K562 (cell line): ENCODE measurements at regions not wholly inside any gene's neighbourhood (a gene's known extent, or its start where the extent isn't known, plus 50 kb on each side); places are given as distances from the start of the nearest gene placed in this dataset.

Source experiments
- ATAC-seq: fragments of 200-7000 bp; cut with Tn5 transposase; 3 replicates; pipeline ENCODE4 v1.9.1; 2020; ENCODE audit warnings: moderate library complexity
- BruUV-seq: library from RNA; stranded (reverse); fragments of 400-500 nt; replicated peaks from 2 replicates; lab custom pipeline; 2021; lab: Mats Ljungman, UMichigan
- CTCF ChIA-PET: fragments of 300-600 bp; formaldehyde crosslinking; extraction: SDS; loops from one replicate; lab custom pipeline; 2021; ENCODE audit warnings: low intra/inter-chr PET ratio; lab: Yijun Ruan, JAX
- POLR2A ChIA-PET: fragments of 300-600, 350-650 bp; sonication (Branson Sonifier 250); formaldehyde crosslinking; extraction: SDS; loops from one replicate; lab custom pipeline; 2021; ENCODE audit warnings: antibody characterized with exemption, inconsistent platforms; lab: Yijun Ruan, JAX
- DNase-seq, 4 experiments: peaks; one replicate each; pipeline versions ENCODE4 v3.0.0 to v3.0.0-alpha.2; 2011 to 2018; ENCODE audit warnings: low spot score in 3 of 4, mixed read lengths in 3 of 4; ENCODE audit errors: extremely low read depth in 1 of 4
- FAIRE-seq: peaks from 2 replicates; lab custom pipeline; 2011; peaks lifted over from hg19 to GRCh38; lab: Jason Lieb, UNC
- H2AFZ ChIP-seq: 2 replicates; pipeline ENCODE4 v1.6.0; 2011; ENCODE audit warnings: low read depth, low read length, control low read depth, inconsistent platforms
- H3K27ac ChIP-seq: fragments of 200-600 bp; 3 replicates; pipeline ENCODE4 v1.8.0; 2011; ENCODE audit warnings: low read depth, mild to moderate bottlenecking, control low read depth, inconsistent platforms, low read length, moderate library complexity, mixed read lengths; ENCODE audit errors: extremely low read depth
- H3K27me3 ChIP-seq, 2 experiments: fragments of 300-600 bp in 1 of 2; 2 replicates in 1 of 2; 3 replicates in 1 of 2; pipeline versions ENCODE4 v1.6.0 to v1.8.0; 2011; ENCODE audit warnings: inconsistent platforms in 2 of 2, low read length in 2 of 2, mild to moderate bottlenecking in 1 of 2, mixed read lengths in 1 of 2, moderate library complexity in 1 of 2; ENCODE audit not compliant: control insufficient read depth in 2 of 2, insufficient read depth in 2 of 2
- H3K36me3 ChIP-seq: fragments of 300-600 bp; 3 replicates; pipeline ENCODE4 v1.8.0; 2011; ENCODE audit warnings: mild to moderate bottlenecking, low read length, inconsistent platforms; ENCODE audit not compliant: control insufficient read depth, insufficient read depth
- H3K4me1 ChIP-seq, 2 experiments: fragments of 200-600 bp in 1 of 2; replicated peaks in 1 of 2; 2 replicates in 1 of 2; 3 replicates in 1 of 2; pipeline versions ENCODE4 v1.5.1 to v1.8.0; 2011; ENCODE audit warnings: inconsistent platforms in 2 of 2, low read length in 2 of 2, mild to moderate bottlenecking in 1 of 2, mixed read lengths in 1 of 2, moderate library complexity in 1 of 2; ENCODE audit not compliant: control insufficient read depth in 2 of 2, insufficient read depth in 2 of 2
- H3K4me2 ChIP-seq: 2 replicates; pipeline ENCODE4 v1.6.1; 2011; ENCODE audit warnings: low read length, control low read depth, inconsistent platforms, mixed read lengths; ENCODE audit not compliant: insufficient read depth
- H3K4me3 ChIP-seq: fragments of 200-600 bp; sonication (generic), shearing (Covaris generic); 2 replicates; pipeline ENCODE4 v1.5.1; 2016; ENCODE audit warnings: control low read depth, inconsistent platforms
- H3K79me2 ChIP-seq: fragments of 200-600 bp; 3 replicates; pipeline ENCODE4 v1.8.0; 2011; ENCODE audit warnings: low read length, inconsistent platforms; ENCODE audit not compliant: control insufficient read depth, insufficient read depth
- H3K9ac ChIP-seq, 2 experiments: 2 replicates each; pipeline versions ENCODE4 v1.6.0 to v1.6.1; 2011; ENCODE audit warnings: low read depth in 2 of 2, low read length in 2 of 2, control low read depth in 1 of 2, inconsistent platforms in 1 of 2, mild to moderate bottlenecking in 1 of 2, mixed read lengths in 1 of 2; ENCODE audit not compliant: insufficient read depth in 1 of 2
- H3K9me1 ChIP-seq: one replicate; pipeline ENCODE4 v1.6.0; 2011; ENCODE audit warnings: inconsistent platforms, mild to moderate bottlenecking, low read length, moderate library complexity; ENCODE audit not compliant: control insufficient read depth, insufficient read depth
- H3K9me3 ChIP-seq: replicated peaks from 2 replicates; pipeline ENCODE4 v1.5.1; 2011; ENCODE audit warnings: low read depth, low read length, inconsistent platforms; ENCODE audit not compliant: control insufficient read depth, insufficient read depth
- H4K20me1 ChIP-seq: replicated peaks from 2 replicates; pipeline ENCODE4 v1.6.1; 2011; ENCODE audit warnings: low read length, inconsistent platforms, mixed read lengths; ENCODE audit not compliant: control insufficient read depth, insufficient read depth
- HNRNPH1 ChIP-seq: fragments of 200-400 bp; formaldehyde crosslinking; optimal IDR thresholded peaks from 2 replicates; pipeline ENCODE3; 2017; ENCODE audit warnings: low read depth, mild to moderate bottlenecking, low read length, moderate library complexity
- MAFF ChIP-seq: IDR thresholded peaks from 2 replicates; pipeline ENCODE4 v1.6.1; 2012; ENCODE audit warnings: low read length, improper control_type of control experiment
- RCOR1 ChIP-seq, 2 experiments: IDR thresholded peaks; 2 replicates each; pipeline ENCODE4 v1.6.1; 2012; ENCODE audit warnings: low read depth in 2 of 2, low read length in 2 of 2, borderline replicate concordance in 1 of 2, improper control_type of control experiment in 1 of 2
- ZBTB43 ChIP-seq: sonication (generic); formaldehyde crosslinking; IDR thresholded peaks from 2 replicates; pipeline ENCODE4 v1.8.0; 2023; ENCODE audit warnings: mild to moderate bottlenecking, missing genetic modification reagents
- WGBS: fragments of 100-300 bp; shearing (Covaris generic); methylation state at CpG from one replicate; pipeline ENCODE4 v1.1.6; 2016; ENCODE audit warnings: low coverage, mixed read lengths; ENCODE audit not compliant: insufficient coverage; ENCODE audit errors: missing lambda C conversion rate; 5-methylcytosine and 5-hydroxymethylcytosine counted together
- in situ Hi-C: fragments of 300-500 bp; cut with MboI; formaldehyde crosslinking; loops from 4 replicates; pipeline ENCODE4 v1.15.0; 2018; ENCODE audit warnings: inconsistent platforms, mixed read lengths
- intact Hi-C: fragments of 100-400 bp; cut with micrococcal nuclease; formaldehyde crosslinking; loops from 2 replicates; pipeline ENCODE4 v1.14.2; 2022
- TF ChIP-seq, protein P1 (sequence below), 2 experiments: fragments of 450-650 bp in 1 of 2; sonication (generic) in 1 of 2; formaldehyde crosslinking in 1 of 2; IDR thresholded peaks; 2 replicates each; pipeline versions ENCODE4 v1.7.1 to v1.9.0; 2016 to 2022; ENCODE audit warnings: inconsistent platforms in 1 of 2, mild to moderate bottlenecking in 1 of 2, missing genetic modification reagents in 1 of 2

- TF ChIP-seq MAFF (no peak), RCOR1 (IDR thresholded peaks at IDR 0.05; ENCODE audit: borderline replicate concordance in 1 of 2, low read depth in 2 of 2, low read length in 2 of 2) (no peak), ZBTB43 (CRISPR knock-in tag) (no peak)
Measured at GRCh38 chr4:24730256-24731001, 64.9 kb upstream of the SOD3 start (continued).

- DNase-seq (no peak), FAIRE-seq (no peak), ATAC-seq (no peak)
- in situ Hi-C loops, result no loop called here
- H3K9me1 ChIP-seq, result no peaks in the 10 kb centered on the region
- no peaks in the 10 kb centered on the region for H4K20me1 ChIP-seq
- H3K4me3 ChIP-seq, result no peak overlapping the region
- no peaks in the 10 kb centered on the region for H3K36me3 ChIP-seq
- no peak overlapping the region for H2AFZ ChIP-seq
- no peak overlapping the region for H3K27ac ChIP-seq
- TF ChIP-seq HNRNPH1, result no peak
- TF ChIP-seq, protein P1, sequence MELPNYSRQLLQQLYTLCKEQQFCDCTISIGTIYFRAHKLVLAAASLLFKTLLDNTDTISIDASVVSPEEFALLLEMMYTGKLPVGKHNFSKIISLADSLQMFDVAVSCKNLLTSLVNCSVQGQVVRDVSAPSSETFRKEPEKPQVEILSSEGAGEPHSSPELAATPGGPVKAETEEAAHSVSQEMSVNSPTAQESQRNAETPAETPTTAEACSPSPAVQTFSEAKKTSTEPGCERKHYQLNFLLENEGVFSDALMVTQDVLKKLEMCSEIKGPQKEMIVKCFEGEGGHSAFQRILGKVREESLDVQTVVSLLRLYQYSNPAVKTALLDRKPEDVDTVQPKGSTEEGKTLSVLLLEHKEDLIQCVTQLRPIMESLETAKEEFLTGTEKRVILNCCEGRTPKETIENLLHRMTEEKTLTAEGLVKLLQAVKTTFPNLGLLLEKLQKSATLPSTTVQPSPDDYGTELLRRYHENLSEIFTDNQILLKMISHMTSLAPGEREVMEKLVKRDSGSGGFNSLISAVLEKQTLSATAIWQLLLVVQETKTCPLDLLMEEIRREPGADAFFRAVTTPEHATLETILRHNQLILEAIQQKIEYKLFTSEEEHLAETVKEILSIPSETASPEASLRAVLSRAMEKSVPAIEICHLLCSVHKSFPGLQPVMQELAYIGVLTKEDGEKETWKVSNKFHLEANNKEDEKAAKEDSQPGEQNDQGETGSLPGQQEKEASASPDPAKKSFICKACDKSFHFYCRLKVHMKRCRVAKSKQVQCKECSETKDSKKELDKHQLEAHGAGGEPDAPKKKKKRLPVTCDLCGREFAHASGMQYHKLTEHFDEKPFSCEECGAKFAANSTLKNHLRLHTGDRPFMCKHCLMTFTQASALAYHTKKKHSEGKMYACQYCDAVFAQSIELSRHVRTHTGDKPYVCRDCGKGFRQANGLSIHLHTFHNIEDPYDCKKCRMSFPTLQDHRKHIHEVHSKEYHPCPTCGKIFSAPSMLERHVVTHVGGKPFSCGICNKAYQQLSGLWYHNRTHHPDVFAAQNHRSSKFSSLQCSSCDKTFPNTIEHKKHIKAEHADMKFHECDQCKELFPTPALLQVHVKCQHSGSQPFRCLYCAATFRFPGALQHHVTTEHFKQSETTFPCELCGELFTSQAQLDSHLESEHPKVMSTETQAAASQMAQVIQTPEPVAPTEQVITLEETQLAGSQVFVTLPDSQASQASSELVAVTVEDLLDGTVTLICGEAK (IDR thresholded peaks at IDR 0.05), result peak; percentile 88
- TF ChIP-seq, protein P1 (CRISPR knock-in tag; IDR thresholded peaks at IDR 0.05), result peak; percentile 76
- TF ChIP-seq, all 486 proteins: peak for 1
- ChIA-PET CTCF (no interaction called here), POLR2A (interaction anchor here (0.6 kb wide), 1 partner anchor 331 kb away, joined by 3 read pairs; no protein-coding TSS in a partner anchor)
- no TSS peak for BruUV-seq
- H3K79me2 ChIP-seq, result no peaks in the 10 kb centered on the region
- H3K4me1 ChIP-seq, result no peaks in the 10 kb centered on the region
- peaks cover 0 to 3% of the 10 kb centered on the region in 2 experiments; a peak in 1 of 5 replicates for H3K27me3 ChIP-seq
- no peaks in the 10 kb centered on the region for H3K9me3 ChIP-seq
- 6% methylated on average over 2 of the region's 2 CpGs for WGBS
- H3K4me2 ChIP-seq, result no peak overlapping the region
- H3K9ac ChIP-seq, result no peak overlapping the region
- intact Hi-C loops, result no loop called here
Measured at GRCh38 chr4:24731448-24731847, 63.9 kb upstream of the SOD3 start.
